Nephron (organoid): ENCODE measurements at regions not wholly inside any gene's neighbourhood (a gene's known extent, or its start where the extent isn't known, plus 50 kb on each side); places are given as distances from the start of the nearest gene placed in this dataset.

Experiments
- H3K27ac Mint-ChIP-seq, 3 experiments: 2 replicates each; pipeline ENCODE4 v1.8.0; 2020; ENCODE audit warnings: mixed read lengths in 3 of 3, mild to moderate bottlenecking in 2 of 3, moderate library complexity in 1 of 3
- H3K27me3 Mint-ChIP-seq: 2 replicates; pipeline ENCODE4 v1.8.0; 2021; ENCODE audit warnings: low read depth, mild to moderate bottlenecking, moderate library complexity, mixed read lengths
- H3K36me3 Mint-ChIP-seq: 2 replicates; pipeline ENCODE4 v1.8.0; 2020; ENCODE audit warnings: low read depth, mixed read lengths
- H3K4me1 Mint-ChIP-seq: 2 replicates; pipeline ENCODE4 v1.8.0; 2020; ENCODE audit warnings: mixed read lengths
- H3K4me3 Mint-ChIP-seq, 3 experiments: 2 replicates each; pipeline ENCODE4 v1.8.0; 2020; ENCODE audit warnings: mild to moderate bottlenecking in 3 of 3, mixed read lengths in 3 of 3, moderate library complexity in 2 of 3
- H3K9me3 Mint-ChIP-seq: 2 replicates; pipeline ENCODE4 v1.8.0; 2020; ENCODE audit warnings: mixed read lengths
- TF ChIP-seq, protein P1 (sequence below), 3 experiments: fragments of 200-600 bp; sonication (generic); IDR thresholded peaks; one replicate each; pipeline ENCODE4 v1.5.0; 2021; ENCODE audit warnings: antibody characterized with exemption in 3 of 3; ENCODE audit not compliant: unreplicated experiment in 3 of 3

DNA sequence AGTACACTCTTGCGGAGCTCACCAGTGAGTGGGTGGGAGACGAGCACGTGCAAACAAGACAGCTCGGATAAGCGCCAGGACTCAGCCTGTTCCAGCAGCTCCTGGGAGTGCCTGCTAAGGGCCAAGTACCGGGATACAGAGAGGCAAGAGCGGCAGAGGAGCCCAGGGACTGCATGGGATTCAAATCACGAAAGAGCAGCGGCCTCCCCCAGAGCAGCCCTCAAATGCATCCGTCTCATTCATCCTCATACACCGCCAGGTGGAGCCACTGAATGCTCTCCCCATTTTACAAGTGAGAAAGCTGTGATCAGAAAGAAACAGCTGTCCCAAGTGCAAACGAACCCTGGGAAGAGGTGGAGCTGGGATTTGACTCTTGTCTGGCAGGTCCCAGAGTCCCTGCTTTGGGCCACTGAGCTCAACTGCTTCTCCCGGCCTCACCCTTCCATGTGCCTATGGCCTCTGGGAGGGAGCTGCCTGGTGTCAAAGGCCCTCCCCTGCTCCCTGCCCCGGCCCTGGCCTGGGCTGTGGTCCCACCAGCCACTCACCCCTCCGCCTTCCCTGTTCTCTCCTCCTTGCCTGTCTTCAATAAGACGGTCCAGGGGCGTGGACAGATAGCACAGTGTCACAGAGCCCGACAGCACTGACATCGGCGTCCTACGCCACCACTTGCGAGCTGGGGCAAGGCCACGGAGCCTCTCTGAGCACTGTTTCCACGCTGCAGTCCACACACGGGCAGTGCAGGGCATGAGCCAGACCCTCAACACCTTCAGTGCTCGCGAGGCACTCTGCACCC is 72.8 kb upstream of the TAF1B start:
- TF ChIP-seq, protein P1, sequence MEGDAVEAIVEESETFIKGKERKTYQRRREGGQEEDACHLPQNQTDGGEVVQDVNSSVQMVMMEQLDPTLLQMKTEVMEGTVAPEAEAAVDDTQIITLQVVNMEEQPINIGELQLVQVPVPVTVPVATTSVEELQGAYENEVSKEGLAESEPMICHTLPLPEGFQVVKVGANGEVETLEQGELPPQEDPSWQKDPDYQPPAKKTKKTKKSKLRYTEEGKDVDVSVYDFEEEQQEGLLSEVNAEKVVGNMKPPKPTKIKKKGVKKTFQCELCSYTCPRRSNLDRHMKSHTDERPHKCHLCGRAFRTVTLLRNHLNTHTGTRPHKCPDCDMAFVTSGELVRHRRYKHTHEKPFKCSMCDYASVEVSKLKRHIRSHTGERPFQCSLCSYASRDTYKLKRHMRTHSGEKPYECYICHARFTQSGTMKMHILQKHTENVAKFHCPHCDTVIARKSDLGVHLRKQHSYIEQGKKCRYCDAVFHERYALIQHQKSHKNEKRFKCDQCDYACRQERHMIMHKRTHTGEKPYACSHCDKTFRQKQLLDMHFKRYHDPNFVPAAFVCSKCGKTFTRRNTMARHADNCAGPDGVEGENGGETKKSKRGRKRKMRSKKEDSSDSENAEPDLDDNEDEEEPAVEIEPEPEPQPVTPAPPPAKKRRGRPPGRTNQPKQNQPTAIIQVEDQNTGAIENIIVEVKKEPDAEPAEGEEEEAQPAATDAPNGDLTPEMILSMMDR (IDR thresholded peaks at IDR 0.05; ENCODE audit: unreplicated experiment in 3 of 3): peak; percentile 59 to 81 (median 66)
- H3K27me3 Mint-ChIP-seq: peaks cover 38% of the 10 kb centered on the region
- peak overlapping the region; percentile 19 to 31 (median 24) for H3K4me3 Mint-ChIP-seq
- H3K27ac Mint-ChIP-seq: peak overlapping the region; percentile 50 to 63 (median 51)
- H3K4me1 Mint-ChIP-seq: peaks cover 68% of the 10 kb centered on the region
- no peaks in the 10 kb centered on the region for H3K9me3 Mint-ChIP-seq
- no peaks in the 10 kb centered on the region for H3K36me3 Mint-ChIP-seq

DNA sequence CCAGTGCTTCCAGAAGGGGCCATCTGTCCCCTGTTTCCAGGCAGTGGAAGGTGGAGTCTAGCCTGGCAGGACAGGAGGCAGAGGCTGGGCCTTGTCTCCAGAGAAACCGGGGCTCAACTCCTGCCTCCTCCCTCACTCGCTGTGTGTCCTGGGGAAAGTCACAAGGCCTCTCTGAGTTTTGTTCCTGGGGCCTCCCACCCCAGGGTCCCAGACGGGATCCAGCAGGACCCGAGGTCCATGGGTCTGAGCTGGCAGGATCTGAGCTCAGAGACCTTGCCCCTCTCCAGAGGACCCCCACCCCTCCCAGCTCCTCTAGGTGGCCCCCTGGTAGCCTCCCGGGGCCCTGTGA is 72.2 kb upstream of the TAF1B start:
- no peaks in the 10 kb centered on the region for H3K9me3 Mint-ChIP-seq
- H3K4me3 Mint-ChIP-seq: no peak overlapping the region
- peaks cover 38% of the 10 kb centered on the region for H3K27me3 Mint-ChIP-seq
- peak overlapping the region in 1 of 3 experiments; percentile 63 for H3K27ac Mint-ChIP-seq
- TF ChIP-seq, protein P1 (IDR thresholded peaks at IDR 0.05; ENCODE audit: unreplicated experiment in 3 of 3): no peak
- H3K36me3 Mint-ChIP-seq: no peaks in the 10 kb centered on the region
- peaks cover 66% of the 10 kb centered on the region for H3K4me1 Mint-ChIP-seq

DNA sequence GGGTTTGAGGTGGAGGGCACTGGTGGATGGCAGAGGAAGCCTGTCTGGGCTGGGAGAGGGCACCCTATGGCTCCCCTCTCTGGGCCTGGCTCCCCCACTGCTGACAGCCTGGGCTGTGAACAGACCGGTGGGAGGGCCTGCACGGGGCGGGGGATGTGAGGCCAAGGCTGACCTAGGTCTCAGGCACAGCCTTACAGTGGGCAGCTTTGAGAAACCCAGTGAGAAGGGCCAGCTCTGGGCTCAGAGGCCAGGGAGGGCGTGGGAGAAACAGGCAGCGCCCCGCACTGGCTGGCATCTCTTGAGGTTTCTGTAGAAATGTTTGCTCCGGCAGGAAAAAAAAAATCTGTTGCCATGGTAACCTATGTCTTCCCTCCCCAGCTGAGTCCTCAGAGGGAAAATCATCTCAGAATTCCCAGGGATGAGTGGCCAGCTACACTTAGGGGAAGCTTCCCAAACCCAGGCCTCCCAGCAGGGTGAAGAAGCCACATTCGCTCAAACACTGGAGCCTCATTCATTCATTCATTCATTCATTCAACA is 71.7 kb upstream of the TAF1B start:
- Mint-ChIP-seq H3K27me3 (peaks cover 34% of the 10 kb centered on the region), H3K4me3 (peak overlapping the region in 2 of 3 experiments; percentile 29 to 34), H3K4me1 (peaks cover 62% of the 10 kb centered on the region), H3K27ac (peak overlapping the region in 2 of 3 experiments; percentile 50 to 59), H3K9me3 (peaks cover 2% of the 10 kb centered on the region), H3K36me3 (no peaks in the 10 kb centered on the region)
- TF ChIP-seq, protein P1 (IDR thresholded peaks at IDR 0.05; ENCODE audit: unreplicated experiment in 3 of 3): no peak

DNA sequence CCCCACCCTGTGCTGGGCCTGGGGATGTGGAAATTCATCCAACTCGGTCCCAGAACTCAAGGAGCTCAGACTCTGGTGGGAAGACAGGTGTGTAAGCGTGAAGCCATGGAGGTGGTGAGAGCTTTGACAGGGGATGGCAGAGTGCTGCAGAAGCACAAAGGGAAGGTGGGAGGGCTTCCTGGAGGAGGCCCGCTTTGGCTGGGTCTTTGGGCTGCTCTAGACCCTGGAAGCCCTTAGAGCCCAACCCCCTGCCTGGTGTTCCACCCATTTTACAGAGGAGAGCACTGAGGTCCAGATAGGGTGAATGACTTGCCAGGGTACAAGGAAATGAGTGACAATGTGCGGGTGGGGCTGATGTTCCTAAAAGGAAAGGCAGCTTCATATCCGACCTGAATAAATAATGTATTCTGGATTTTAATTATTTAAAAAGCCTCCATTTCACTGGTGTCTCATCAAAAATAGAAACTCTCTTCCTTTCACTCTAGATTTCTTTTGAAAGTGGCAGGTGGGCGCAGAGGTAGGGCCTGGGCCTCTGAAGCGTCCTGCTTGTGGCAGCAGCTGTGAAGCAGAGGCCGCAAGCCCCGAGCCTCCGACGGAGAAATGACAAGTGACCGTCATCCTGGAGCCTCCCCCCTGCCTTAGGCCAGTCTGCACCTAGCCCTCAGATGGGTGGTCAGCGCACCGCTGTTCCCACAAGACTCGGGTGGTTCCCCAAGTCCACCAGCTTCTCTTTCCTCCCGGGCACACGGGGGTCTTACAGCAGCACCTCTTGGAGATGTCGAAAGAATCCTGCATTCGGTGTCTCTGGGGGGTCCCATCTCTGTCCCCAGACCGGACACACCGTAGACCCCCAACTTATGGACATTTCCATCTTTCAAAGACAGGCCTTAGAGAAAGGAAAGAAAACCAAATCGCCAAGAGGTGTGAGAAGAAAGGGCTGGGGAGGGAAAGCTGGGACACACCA is 71.0 kb upstream of the TAF1B start:
- Mint-ChIP-seq H3K27ac (peak overlapping the region; percentile 40 to 75 (median 59)), H3K4me1 (peaks cover 54% of the 10 kb centered on the region), H3K36me3 (no peaks in the 10 kb centered on the region), H3K27me3 (peaks cover 34% of the 10 kb centered on the region), H3K9me3 (peaks cover 3% of the 10 kb centered on the region), H3K4me3 (peak overlapping the region in 2 of 3 experiments; percentile 29 to 34)
- TF ChIP-seq, protein P1 (IDR thresholded peaks at IDR 0.05; ENCODE audit: unreplicated experiment in 3 of 3): no peak

DNA sequence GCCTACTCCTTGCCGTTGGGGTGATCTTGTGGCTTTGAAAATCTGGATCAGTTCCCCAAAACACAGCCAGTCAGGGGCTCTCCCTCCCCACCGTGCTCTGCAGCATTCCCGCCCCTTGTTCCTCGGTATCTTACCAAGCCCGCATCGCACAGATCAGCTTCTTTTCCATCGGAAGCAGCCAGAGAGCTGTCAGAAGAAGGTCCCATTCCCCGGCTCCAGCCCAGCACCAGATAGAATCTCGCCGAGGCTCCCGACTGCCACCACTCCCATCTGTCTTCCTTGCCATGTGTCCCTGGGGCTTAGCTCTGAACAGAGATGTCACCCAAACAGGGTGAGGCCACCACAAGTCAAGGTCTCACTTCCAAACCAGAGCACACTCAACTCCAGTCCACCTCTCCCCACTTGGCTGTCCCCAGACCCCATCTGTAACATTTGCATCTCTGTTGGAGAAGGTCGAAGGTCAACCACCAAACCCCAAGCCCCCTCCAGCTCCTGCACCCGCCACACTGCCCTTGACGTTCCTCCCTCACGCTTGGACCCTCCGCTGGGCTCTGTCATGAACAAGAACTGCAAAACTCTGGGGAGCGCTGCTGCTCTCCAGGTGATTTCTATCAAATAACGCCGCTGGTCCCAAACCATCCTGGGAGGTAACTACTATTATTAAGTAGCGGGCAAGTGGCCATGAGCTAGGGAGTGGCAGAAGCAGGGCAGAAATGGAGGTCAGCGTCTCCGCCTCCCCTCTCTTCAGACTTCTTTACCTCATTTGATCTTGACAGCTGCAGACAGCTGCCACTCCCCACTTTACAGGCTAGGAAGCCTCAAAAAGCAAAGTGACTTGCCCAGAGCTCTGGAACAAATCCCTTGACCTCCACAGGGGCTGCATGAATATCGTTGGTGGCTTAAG is 70.0 kb upstream of the TAF1B start:
- H3K27me3 Mint-ChIP-seq: peaks cover 34% of the 10 kb centered on the region
- TF ChIP-seq, protein P1 (IDR thresholded peaks at IDR 0.05; ENCODE audit: unreplicated experiment in 3 of 3): no peak
- H3K9me3 Mint-ChIP-seq: peaks cover 3% of the 10 kb centered on the region
- peak overlapping the region; percentile 31 to 42 (median 37) for H3K4me3 Mint-ChIP-seq
- H3K27ac Mint-ChIP-seq: peak overlapping the region; percentile 40 to 75 (median 58)
- H3K4me1 Mint-ChIP-seq: peaks cover 49% of the 10 kb centered on the region
- H3K36me3 Mint-ChIP-seq: no peaks in the 10 kb centered on the region
